ENCODE measurements at regions not wholly inside any gene's neighbourhood (a gene's known extent, or its start where the extent isn't known, plus 50 kb on each side); places are given as distances from the start of the nearest gene placed in this dataset.

DNA sequence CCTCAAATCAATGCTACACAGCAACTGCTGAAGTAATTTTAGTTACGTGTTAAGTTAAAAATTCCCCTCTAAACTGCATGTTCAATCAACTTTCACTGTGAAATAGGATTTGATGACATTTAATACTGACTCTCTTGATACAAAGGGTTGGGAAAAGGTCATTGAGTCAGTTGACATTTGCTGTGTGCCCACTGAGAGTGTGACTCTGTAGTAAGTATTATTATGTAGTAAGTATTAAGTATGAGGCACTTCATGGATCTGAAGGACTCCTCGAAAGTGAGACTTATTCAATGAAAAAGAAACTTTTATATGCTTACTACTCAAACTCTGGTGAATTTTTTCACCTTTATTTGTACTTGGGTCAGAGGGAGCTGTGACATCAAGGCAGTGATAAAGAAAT lies 83.1 kb upstream of the S1PR1 start:
- TF ChIP-seq, protein P1, sequence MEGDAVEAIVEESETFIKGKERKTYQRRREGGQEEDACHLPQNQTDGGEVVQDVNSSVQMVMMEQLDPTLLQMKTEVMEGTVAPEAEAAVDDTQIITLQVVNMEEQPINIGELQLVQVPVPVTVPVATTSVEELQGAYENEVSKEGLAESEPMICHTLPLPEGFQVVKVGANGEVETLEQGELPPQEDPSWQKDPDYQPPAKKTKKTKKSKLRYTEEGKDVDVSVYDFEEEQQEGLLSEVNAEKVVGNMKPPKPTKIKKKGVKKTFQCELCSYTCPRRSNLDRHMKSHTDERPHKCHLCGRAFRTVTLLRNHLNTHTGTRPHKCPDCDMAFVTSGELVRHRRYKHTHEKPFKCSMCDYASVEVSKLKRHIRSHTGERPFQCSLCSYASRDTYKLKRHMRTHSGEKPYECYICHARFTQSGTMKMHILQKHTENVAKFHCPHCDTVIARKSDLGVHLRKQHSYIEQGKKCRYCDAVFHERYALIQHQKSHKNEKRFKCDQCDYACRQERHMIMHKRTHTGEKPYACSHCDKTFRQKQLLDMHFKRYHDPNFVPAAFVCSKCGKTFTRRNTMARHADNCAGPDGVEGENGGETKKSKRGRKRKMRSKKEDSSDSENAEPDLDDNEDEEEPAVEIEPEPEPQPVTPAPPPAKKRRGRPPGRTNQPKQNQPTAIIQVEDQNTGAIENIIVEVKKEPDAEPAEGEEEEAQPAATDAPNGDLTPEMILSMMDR (IDR thresholded peaks at IDR 0.05), result no peak
- no peak for TF ChIP-seq POLR2AphosphoS5 (IDR thresholded peaks at IDR 0.05; ENCODE audit: insufficient read depth in 1 of 2, low read depth in 1 of 2)

All from vagina (tissue), 2 donors.